BJ (cell line): ENCODE measurements at regions not wholly inside any gene's neighbourhood (a gene's known extent, or its start where the extent isn't known, plus 50 kb on each side); places are given as distances from the start of the nearest gene placed in this dataset.

ENCODE experiments used
- CTCF ChIA-PET: fragments of 350-600 bp; formaldehyde crosslinking; extraction: SDS; loops from one replicate; lab custom pipeline; 2021; ENCODE audit warnings: antibody characterized with exemption, inconsistent platforms; lab: Yijun Ruan, JAX
- POLR2A ChIA-PET: fragments of 300-600 bp; sonication (Branson Sonifier 250); formaldehyde crosslinking; extraction: SDS; loops from one replicate; lab custom pipeline; 2021; ENCODE audit warnings: antibody characterized with exemption; lab: Charles Lee
- DNase-seq: peaks from one replicate; pipeline ENCODE4 v3.0.0-alpha.2; 2011; ENCODE audit warnings: low read depth
- H3K27me3 ChIP-seq: 2 replicates; pipeline ENCODE4 v1.6.0; 2011; ENCODE audit warnings: low read length; ENCODE audit not compliant: control insufficient read depth, insufficient read depth
- H3K36me3 ChIP-seq: 2 replicates; pipeline ENCODE4 v1.5.1; 2011; ENCODE audit warnings: low read length; ENCODE audit not compliant: control insufficient read depth, insufficient read depth
- H3K4me3 ChIP-seq: 2 replicates; pipeline ENCODE4 v1.5.1; 2011; ENCODE audit warnings: low read depth, mild to moderate bottlenecking, control low read depth, low read length
- TF ChIP-seq, protein P1 (sequence below): IDR thresholded peaks from 2 replicates; pipeline ENCODE4 v1.5.1; 2011; ENCODE audit warnings: low read depth, mild to moderate bottlenecking, control low read depth, inconsistent platforms, low read length, moderate library complexity; ENCODE audit not compliant: insufficient read depth

DNA sequence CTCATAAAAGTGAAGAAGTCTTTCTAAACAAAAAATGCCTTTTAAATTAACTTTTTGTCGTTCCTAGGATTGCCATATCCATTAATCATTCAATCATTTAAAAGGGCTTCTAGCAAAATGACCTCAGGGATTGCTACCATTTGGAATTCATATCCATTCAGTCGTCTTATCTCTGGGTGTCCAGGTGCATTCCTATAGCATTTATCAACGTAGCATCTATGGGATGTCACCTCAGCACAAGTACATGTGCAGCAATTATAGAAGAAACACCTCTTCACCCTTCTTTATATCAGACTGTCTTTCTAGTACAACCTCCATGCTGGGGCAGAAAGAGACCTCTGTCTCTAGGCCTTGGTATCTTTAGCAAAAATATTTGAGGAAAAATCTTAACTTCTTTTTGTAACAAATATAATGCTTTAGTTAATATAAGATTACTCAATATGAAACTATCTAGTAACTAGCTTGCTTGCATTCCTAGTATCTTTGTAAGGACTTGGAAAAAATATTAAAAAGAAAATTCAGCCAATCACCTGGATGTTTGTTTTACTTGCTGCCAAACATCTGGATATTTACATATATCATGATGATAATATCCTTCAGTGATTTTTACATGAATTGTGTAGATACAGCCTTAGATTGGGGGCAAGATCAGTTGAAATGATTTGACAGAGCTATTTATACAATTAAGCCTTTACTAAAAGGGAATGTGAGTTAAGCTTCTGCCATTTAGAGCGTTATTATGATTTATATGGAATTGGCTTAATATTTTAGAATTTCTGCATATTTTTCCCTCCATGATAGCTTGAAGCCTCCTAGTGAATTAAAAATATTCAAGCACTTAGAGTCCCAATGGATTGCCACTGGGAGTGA lies 356.8 kb downstream of the HDGFL1 start:
- CTCF ChIA-PET, result interaction anchor here (0.7 kb wide), 1 partner anchor 19 kb away, joined by 3 read pairs; no protein-coding TSS in a partner anchor
- H3K36me3 ChIP-seq, result no peaks in the 10 kb centered on the region
- TF ChIP-seq, protein P1, sequence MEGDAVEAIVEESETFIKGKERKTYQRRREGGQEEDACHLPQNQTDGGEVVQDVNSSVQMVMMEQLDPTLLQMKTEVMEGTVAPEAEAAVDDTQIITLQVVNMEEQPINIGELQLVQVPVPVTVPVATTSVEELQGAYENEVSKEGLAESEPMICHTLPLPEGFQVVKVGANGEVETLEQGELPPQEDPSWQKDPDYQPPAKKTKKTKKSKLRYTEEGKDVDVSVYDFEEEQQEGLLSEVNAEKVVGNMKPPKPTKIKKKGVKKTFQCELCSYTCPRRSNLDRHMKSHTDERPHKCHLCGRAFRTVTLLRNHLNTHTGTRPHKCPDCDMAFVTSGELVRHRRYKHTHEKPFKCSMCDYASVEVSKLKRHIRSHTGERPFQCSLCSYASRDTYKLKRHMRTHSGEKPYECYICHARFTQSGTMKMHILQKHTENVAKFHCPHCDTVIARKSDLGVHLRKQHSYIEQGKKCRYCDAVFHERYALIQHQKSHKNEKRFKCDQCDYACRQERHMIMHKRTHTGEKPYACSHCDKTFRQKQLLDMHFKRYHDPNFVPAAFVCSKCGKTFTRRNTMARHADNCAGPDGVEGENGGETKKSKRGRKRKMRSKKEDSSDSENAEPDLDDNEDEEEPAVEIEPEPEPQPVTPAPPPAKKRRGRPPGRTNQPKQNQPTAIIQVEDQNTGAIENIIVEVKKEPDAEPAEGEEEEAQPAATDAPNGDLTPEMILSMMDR, result no peak
- no peak for DNase-seq
- POLR2A ChIA-PET, result no interaction called here
- no peaks in the 10 kb centered on the region for H3K27me3 ChIP-seq
- no peak overlapping the region for H3K4me3 ChIP-seq

DNA sequence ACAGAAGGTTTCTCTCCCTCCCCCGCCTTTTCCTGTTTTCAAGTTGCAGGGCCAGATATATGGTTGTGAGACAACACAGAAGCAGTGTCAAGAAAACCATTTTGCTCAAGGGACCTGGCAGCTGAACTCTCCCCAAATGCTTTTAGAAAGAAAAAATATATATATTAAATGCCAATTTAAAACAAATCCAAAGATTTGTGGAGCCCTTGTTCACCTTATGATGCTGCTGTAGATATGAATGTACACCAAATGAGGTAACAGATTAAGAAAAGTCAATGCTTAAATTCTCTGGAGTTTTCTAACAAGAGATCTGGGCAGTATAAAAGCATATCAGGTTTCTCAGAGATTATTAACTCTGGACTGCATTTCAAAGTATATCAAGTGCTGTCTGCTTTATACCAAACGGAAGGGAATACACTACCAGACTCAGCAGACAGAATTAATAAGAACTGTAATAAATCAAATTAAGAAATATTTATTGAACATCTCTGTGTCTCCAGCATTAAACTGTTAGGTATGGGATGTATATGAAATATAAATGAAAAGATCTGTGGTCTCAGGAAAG lies 357.5 kb downstream of the HDGFL1 start:
- Histone ChIP-seq H3K27me3 (no peaks in the 10 kb centered on the region), H3K36me3 (no peaks in the 10 kb centered on the region), H3K4me3 (no peak overlapping the region)
- TF ChIP-seq, protein P1, result no peak
- ChIA-PET POLR2A (no interaction called here), CTCF (interaction anchor here (0.7 kb wide), 1 partner anchor 20 kb away, joined by 3 read pairs; no protein-coding TSS in a partner anchor)
- no peak for DNase-seq

DNA sequence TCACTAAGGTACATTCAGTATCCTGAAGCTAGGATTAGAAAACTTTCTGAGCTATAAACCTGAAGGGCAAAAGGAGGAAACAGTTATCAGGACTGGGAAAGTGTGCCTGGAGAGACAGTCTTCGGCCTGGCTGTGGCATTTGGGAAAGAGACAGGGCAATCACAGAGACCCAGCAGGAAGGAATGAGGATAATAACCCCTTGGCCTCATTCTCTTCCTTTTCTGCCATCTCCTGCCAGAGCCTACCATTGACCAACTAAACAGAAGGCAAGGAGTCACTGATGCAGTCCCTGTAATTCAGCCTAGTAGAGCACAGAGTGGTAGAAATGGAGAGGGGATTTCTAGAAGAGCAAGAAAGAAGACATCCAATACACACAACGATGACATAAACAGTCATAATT lies 359.4 kb downstream of the HDGFL1 start:
- ChIA-PET CTCF (no interaction called here), POLR2A (no interaction called here)
- no peak overlapping the region for H3K4me3 ChIP-seq
- H3K27me3 ChIP-seq, result no peaks in the 10 kb centered on the region
- TF ChIP-seq, protein P1, result no peak
- no peak for DNase-seq
- no peaks in the 10 kb centered on the region for H3K36me3 ChIP-seq

DNA sequence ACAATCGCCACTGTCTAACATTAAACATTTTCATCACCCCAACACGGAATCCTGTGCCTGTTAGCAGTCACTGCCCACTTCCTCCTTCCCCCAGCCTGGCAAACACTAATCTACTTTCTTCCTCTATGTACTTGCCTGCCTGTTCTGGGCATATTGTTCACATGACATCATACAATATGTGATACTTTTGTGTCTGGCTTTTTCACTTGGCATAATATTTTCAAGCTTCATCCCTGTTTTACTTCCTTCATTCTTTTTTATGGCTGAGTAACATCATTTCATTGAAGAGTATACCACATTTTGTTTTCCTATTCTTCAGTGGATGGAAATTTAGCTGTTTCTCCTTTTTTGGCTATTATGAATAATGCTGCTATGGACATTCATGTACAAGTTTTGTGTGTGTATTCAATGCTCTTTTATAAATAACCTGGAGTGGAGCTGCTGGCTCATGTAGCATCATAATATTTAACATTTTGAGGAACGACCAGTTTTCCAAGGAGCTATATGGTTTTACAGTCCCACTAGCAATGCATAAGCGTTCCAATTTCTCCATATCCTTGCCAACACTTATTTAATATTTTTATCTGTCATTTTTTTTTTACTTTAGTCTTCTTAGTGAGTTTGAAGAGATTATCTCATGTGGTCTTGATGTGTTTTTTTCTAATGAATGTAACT lies 360.1 kb downstream of the HDGFL1 start:
- TF ChIP-seq, protein P1, result no peak
- CTCF ChIA-PET, result interaction anchor here (0.7 kb wide), 1 partner anchor 862 kb away, joined by 3 read pairs; no protein-coding TSS in a partner anchor

More for the DNA sequence above, 360.1 kb downstream of the HDGFL1 start:
- no peak for DNase-seq
- no peak overlapping the region for H3K4me3 ChIP-seq
- H3K27me3 ChIP-seq, result no peaks in the 10 kb centered on the region
- no peaks in the 10 kb centered on the region for H3K36me3 ChIP-seq
- POLR2A ChIA-PET, result no interaction called here
